NCI-H446 treated with DMSO at 0.1 percent for 48 hours (cell line): ENCODE measurements at regions not wholly inside any gene's neighbourhood (a gene's known extent, or its start where the extent isn't known, plus 50 kb on each side); places are given as distances from the start of the nearest gene placed in this dataset.
"Not testable (repeated sequence)": the region's sequence is repeated elsewhere in the genome, so short reads cannot be mapped to it uniquely, and the experiment has no call there.

Source experiments
- DNase-seq: peaks from one replicate; lab custom pipeline; 2025; lab: John Stamatoyannopoulos, UW

DNA sequence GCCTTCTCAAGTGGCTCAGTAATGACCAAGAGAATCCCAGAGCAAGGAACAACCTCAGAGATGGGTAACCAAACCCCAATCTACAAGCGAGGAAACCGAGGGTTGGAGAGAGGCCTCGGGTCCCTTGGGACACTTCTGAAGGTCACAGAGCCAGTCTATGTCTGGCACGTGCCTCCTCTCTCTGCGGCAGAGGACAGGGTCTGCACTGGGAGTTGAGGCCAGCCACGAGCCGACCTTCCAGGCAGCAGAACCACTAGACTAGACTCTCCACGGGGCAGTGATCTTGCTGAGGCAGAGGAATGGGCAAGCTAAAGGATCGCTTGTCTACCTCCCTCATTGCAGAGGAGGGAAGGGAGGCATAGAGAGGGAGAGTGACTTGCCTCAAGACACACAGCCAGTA lies 100.6 kb upstream of the SMAD3 start:
- no peak for DNase-seq

DNA sequence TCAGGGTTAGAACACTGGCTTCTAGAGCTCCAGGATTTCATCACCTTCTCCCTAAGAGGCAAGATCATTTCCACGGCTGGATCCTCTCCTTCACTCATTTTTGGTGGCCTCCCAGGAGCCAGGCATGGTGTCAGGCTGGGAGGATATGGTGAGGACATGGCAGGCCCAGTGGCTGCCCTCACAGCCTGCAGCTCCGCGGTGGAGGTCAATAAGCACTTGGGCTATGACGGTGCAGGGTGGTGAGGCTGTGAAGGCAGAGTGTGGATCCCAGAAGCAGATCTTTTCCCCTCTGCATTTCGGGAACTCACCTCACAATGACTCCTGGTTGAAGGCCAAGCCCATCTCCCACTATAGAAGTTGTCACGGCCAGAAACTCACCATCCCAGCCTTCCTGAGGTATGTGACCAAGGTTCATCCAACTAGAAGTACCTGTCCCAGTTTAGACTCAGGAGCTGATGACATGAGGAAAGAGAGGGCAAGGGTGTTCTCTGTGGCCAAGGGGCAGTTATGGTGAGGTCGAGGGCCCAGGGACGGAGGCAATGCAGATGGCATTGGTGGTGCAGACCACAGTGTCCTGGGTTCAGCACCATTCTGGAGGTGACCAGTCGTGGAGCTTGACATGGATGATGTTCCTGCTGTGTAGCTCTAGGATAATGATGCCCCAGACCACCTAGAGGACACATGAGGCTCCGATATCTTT lies 100.1 kb upstream of the SMAD3 start:
- no peak for DNase-seq

DNA sequence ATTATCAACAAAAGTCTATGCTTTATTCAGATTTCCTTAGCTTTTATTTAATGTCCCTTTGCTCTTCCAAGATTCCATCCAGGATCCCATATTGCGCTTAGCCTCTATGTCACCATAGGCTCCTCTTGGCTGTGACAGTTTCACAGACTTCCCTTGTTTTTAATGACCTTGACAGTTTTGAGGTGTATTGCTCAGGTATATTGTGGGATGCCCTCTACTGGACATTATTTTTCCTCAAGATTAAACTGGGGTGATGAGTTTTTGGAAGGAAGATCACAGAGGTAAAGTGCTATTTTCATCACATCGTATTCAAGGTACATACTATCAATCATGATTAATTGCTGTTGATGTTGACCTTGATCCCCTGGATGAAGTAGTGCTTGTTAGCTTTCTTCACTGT lies 99.1 kb upstream of the SMAD3 start:
- no peak for DNase-seq

DNA sequence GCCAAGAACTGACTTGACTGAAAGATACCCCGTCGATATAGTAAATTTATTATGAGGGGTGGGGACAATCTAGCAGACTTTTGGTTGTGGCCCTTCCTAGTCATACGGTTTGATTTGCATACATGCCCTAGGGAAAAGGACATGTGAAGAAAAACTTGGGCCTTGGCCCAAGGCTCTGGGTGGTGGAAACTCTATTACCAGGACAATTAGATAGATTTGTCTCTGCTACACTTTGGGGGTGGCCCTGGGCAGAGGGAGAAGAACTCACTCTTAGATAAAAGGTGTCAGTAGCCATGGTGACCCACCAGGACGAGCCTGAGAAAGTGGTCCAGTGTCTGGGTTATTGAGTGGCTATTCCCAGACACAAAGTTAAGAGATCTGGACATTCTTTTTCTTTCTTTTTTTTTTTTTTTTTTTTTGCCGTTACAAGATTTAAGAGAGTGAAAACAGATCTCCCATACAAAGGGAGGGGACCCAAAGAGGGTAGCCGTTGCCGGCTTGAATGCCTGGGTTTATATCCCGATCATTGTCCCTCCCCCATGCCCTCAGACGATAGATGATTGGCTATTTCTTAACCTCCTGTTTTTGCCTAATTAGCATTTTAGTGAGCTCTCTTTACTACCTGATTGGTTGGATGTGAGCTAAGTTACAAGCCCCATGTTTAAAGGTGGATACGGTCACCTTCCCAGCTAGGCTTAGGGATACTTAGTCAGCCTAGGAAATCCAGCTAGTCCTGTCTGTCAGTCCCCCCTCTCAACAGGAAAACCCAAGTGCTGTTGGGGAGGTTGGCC lies 96.4 kb upstream of the SMAD3 start:
- no peak for DNase-seq

DNA sequence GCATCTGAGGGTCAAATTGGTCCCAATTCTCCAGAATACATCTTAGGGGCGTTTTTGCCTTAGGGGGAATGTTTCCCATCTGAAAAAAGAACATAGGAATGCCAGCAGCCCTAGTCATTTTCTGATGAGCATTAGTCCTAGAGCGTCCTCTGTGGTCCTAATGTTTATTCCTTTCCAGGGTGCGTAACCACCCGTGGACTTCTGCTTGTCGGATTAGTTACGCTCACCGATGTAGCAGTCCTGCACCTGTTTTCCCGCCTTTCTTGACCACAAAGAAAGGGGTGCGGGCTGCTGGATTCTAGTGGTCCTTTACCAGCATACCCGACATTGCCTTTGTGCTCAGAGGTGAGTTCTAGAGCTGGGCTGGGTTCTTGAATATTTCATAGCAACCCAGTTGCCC lies 91.3 kb upstream of the SMAD3 start:
- not testable (repeated sequence) for DNase-seq

DNA sequence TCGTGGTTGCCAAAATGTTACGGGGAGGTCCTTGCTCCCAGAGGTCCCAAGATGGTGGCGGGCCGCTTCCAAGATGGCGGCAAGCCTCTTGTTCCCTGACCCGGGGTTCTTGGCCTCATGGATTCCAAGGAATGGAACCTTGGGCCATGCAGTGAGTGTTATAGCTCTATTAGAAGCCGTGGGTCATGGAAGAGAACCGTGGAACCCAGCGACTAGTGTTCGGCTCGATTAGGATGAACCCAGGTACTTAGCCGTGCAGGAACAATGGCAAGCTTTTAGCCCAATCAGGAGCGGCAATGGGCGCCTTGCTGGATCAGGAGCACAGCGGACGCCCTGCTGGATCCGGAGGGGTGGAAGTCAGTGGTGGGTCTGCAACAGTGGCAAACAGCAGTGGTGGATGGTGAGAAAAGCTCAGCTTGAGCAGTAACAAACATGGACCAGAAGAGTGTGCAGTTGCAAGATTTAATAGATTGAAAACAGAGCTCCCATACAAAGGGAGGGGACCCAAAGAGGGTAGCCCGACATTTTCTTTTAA lies 89.2 kb upstream of the SMAD3 start:
- DNase-seq = not testable (repeated sequence)

DNA sequence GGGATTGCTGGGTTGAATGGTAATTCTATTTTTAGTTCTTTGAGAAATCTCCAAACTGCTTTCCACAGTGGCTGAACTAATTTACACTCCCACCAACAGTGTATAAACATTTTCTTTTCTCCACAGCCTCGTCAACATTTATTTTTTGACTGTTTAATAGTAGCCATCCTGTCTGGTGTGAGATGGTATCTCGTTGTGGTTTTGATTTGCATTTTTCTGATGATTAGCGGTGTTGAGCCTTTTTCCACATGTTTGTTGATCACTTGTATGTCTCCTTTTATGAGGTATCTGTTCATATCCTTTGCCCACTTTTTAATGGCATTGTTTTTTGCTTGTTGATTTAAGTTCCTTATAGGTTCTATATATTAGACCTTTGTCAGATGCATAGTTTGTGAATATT lies 85.1 kb upstream of the SMAD3 start:
- DNase-seq = not testable (repeated sequence)

DNA sequence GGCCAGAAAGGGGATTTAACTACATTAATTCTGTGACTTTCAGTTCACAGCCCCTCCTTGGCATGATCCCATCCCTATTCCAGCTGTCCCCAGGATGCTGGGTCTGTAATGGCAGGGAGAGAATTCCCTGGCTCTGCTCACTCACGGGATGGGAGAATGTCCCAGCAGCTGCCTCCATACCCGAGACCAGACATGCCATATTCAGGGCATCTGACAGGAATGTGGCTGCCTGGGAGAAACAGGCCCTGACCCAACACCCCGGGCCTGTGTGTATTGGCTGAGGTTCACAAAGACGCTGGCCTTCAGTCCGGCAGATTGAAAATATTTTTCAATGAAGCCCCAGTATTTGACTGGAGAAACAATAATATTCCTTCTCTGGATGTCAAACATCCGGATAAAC lies 83.6 kb upstream of the SMAD3 start:
- DNase-seq = no peak

DNA sequence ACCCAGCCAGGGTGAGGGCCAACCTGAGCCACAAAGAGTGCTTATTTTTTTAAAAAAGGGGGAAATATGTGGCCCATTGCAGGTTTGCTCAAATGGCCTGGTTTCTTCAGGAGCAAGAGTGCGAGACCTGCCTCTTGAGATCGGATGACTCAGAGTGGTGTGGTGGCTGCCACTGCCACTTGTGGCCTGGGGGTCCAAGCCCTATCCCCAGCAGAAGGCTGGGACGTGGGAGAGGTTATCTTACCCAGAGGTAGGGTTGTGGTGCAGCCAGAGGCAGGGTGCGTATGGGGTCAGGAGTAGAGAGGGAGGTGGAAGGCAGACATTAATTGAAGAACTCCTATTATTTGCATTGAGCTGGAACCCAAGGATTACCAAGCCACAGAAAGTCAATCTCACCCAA lies 83.2 kb upstream of the SMAD3 start:
- DNase-seq = no peak

DNA sequence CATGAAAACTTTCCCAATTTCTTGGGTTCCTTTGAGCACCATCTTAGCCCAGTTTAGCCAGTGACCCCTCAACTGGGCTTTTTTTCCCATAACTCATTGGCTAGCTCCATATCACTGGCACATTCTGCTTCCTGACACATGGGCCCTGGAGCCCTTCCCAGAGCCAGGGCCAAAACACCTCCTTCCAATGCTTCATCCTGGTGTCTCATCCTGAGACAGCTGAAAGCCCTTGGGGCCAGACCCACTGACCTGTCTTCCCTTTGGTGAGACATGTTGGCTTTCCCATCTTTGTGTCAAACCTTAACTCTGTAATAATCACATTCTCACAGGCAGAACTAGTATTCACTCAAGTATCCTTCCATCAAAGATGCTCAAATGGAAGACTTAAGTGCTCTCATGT lies 82.6 kb upstream of the SMAD3 start:
- no peak for DNase-seq

DNA sequence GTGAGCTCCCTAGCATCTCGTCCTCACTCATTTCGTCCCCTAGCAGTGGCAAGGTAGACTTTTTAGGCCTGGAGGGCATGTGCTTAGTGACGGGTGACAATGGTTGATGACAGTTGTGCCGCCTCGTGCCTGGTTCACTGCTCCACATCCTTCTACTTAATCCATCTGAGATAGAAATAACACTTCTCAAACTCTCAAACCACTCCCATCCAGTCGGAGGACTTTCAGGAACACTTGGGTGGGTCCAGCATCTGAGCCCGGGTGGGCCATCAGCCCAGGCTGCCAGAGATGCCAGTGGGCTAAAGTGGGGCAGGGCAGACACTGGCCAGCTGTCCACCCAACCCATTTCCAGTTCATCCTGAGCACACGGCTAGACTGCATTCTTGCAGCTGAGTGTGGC lies 79.7 kb upstream of the SMAD3 start:
- no peak for DNase-seq

DNA sequence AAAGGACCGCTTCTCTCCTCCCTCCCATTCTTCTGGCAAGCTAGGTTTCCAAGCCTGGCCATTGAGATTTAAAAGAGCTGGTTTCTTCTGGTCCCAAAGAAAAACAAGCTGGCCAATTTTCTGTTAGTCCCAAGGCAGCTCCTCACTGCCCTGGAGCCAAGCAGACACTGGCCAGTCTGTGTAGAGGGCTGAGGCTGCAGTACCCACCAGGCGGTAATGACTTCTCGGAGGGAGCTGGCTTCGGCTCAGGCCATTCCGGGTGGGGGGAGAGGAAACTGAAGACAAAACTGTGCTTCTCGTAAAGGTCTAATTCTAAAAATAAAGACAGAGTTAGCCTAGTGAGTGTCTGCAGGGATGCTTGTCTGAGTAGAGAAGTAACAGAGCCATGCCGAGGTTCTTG lies 78.5 kb upstream of the SMAD3 start:
- no peak for DNase-seq

DNA sequence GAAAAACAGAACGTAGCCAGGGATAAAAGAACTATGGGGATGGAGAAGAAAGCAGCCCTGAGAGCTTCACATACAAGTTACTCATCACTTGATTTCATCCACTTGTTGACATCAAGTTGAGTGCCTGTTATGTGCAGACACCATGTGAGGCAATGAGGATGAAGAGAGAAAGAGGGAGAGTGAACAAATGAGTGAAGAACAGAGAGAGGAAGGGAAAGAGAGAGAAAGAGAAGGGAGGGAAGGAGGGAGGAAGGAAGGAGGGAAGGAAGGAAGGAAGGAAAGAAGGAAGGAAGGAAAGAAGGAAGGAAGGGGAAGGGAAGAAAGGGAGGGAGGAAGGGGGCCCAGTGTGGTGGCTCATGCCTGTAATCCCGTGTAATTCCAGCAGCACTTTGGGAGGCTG lies 72.3 kb upstream of the SMAD3 start:
- DNase-seq = no peak

DNA sequence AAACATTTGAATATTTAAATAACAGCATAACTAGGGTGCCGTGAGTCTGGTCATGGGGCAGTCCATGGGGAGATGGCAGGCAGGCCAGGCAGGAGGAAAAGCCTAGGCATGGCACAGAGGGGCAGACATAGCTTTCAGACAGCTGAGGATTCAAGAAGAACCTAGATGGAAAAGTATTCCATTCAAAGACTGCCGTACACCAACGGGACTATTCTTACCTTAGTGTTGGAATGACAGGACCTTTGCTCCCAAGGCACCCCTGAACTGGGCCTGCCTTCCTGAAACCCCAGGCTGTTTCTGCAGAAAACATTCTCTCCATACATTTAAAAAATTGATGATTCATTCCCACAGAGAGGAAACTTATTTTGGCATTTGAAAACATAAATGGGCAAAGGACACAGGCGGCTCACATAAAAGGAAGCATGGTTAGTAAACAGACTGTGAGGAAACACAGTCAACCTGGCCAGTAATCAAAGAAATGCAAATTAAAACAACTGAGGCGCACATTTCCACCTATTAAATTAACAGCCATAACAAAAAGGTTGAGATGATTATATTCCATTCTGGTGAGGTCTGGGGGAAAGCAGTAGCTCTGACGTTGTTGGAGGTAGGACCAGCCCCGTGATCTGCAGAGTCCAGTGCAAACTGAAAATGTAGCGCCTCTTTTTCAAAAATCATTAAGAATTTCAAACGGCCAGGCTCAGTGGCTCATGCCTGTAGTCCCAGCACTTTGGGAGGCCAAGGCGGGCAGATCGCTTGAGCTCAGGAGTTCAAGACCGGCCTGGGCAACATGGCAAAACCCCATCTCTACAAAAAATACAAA lies 71.3 kb upstream of the SMAD3 start:
- DNase-seq = no peak

DNA sequence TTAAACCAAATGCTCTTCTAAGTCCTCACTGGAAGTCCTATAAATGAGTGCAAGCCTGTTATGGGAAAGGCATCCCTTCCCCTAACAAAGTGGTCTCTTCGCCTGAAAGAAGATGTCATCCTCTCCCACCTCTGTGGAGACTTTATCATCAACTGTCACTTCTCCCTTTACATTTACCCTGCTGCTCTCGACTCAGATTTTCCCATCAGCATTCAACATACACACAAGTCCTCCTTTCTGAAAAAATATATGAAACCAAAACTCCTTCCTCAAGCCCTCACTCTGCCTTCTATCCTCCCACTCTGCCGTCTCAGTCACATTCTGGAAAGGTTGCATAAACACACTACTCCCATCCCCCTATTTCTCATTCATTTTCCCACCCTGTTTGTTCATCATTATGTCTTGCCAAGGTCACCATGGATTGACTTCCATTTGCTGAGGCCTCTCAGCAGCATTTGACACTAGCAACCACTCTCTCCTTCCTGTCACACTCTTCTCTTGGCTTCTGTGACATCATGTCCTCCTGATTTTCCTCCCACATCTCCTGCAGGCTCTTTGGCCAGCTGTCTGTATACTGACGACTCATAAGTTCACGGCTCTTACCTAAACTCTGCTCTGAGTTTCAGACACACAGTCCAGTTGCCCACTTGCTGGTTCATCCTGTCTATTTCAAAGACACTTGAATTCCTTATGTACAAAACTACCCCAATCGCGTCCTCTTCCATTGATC lies 70.3 kb upstream of the SMAD3 start:
- no peak for DNase-seq

DNA sequence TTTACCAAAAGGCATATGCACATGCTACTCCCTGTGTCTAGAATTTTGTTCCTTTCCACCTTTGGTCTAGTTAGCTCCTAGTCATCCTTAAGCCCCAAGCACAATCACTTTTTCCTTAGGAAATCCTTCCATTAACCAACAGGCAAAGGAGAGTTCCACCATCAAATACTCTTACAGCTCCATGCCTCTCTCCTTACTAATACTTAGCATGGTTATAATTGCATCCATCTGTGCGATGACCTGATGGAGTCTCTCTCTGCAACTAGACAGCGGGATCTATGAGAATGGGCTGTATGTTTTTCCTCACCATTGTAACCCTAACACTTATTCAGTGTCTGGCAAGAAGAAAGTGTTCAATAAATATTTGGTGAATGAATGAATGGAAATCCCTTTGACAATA lies 69.3 kb upstream of the SMAD3 start:
- DNase-seq = no peak

DNA sequence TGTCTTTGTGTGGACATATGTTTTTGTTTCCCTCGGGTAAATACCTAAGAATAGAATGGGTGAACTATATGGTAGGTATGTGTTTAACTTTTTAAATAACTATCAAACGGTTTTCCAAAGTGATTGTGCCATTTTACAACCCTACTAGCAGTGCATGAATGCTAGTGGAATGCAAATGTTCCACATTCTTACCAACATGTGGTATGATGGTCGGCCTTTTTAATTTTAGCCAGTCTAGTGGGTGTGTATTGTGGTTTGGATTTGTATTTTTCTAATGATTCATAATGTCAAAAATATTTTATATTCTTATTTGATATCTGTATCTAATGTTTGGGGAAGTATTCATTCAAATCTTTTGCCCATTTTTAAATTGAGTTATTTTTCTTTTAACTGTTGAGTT lies 68.2 kb upstream of the SMAD3 start:
- DNase-seq = no peak

DNA sequence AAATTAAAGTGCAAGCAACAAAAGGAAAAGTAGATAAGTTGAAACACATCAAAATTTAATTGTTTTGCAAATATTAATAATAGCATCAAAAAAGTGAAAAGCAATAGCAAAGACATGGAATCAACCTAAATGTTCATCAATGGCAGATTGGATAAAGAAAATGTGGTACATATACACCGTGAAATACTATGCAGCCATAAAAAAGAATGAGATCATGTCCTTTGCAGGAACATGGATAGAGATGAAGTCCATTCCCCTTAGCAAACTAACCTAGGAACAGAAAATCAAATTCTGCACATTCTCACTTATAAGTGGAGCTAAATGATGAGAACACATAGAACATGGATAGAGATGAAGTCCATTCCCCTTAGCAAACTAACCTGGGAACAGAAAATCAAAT lies 67.2 kb upstream of the SMAD3 start:
- DNase-seq = not testable (repeated sequence)

DNA sequence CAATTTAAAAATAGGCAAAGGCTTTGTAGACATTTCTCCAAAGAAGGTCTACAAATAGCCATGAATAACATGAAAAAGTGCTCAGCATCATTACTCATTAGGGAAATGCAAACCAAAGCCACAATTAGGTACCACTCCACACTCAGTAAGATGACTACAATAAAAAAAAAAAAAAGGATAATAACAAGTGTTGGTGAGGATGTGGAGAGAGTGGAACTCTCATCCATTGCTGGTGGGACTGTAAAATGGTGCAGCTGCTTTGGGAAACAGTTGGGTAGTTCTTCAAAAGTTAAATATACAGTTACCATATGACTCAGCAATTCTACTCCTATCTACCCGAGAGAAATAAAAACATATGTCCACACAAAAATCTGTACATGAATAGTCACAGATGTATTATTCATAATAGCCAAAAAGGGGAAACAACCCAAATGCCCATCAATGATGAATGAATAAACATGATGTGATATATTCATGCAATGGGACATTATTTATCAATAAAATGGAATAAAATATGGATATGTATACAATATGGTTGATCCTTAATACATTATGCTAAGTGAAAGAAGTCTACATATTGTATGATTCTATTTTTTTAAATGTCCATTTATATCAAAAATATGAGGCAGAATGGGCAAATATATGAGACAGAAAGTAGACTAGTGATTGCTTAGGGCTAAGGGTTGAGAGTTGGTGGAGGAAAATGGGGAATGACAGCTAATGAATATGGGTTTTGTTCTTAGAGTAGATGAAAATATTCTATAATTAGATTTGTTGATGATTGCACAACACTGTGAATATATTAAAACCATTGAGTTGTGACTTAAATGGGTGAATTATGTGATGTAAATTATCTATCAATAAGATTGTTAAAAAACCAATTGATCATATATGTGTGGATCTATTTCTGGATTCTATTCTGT lies 66.1 kb upstream of the SMAD3 start:
- no peak for DNase-seq

DNA sequence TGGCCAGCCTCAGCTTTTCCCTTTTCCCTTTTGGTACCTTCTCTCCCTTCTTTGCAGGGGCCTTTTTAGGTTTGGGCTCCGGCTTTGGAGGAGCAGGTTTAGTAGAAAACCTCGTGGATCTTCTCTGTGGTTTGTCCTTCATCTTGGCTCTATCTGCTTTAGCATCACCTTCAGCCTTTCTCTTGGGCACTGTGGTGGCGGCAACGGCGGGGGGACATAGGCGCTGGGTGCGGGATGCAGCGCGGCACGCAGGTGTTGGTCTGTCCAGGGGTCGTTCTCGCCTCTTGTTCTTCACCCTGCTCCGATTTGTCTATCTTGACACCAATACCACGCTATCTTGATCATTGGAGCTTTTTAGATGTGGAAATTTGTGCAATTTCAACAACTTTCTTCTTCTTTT lies 64.5 kb upstream of the SMAD3 start:
- DNase-seq = no peak

DNA sequence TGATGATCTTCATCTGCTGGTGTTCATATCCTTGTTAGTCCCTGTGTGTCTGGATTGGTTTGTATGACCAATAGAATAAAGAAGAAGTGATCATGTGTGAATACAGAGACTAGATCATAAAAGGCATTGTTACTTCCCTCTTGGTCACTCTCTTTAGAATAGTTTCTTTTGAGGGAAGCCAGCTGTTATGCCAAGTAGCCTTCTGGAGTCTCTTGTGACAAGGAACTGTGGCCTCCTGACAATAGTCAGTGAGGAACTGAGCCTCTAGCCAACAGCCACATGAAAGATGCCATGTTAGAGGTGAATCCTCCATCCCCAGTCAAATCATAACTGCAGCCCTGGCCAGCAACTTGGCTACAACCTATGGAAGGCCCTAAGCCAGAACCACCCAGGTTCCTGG lies 63.0 kb upstream of the SMAD3 start:
- DNase-seq = no peak
